Neural cell (in vitro differentiated cells): ENCODE measurements at regions not wholly inside any gene's neighbourhood (a gene's known extent, or its start where the extent isn't known, plus 50 kb on each side); places are given as distances from the start of the nearest gene placed in this dataset.

Experiments
- H2AFZ ChIP-seq: fragments of 200-600, 300-800 bp; sonication (generic), shearing (Covaris generic); 2 replicates; pipeline ENCODE4 v1.6.0; 2014; ENCODE audit warnings: low read depth, mild to moderate bottlenecking, antibody characterized with exemption, low read length, moderate library complexity
- H3F3A ChIP-seq: fragments of 200-600 bp; shearing (Covaris generic); 2 replicates; pipeline ENCODE4 v1.6.1; 2016; ENCODE audit warnings: mild to moderate bottlenecking, moderate library complexity, mixed read lengths, antibody characterized with exemption, low read length; ENCODE audit not compliant: insufficient read depth, poor library complexity, severe bottlenecking
- H3K27ac ChIP-seq: fragments of 200-600, 300-800 bp; sonication (generic), shearing (Covaris generic); 2 replicates; pipeline ENCODE4 v1.5.1; 2014; ENCODE audit warnings: mild to moderate bottlenecking, low read length, moderate library complexity
- H3K27me3 ChIP-seq: fragments of 300-800, 200-600 bp; sonication (generic), shearing (Covaris generic); 2 replicates; pipeline ENCODE4 v1.6.0; 2014; ENCODE audit warnings: mild to moderate bottlenecking, low read depth, low read length, moderate library complexity; ENCODE audit not compliant: insufficient read depth
- H3K36me3 ChIP-seq: fragments of 300-800, 200-600 bp; sonication (generic), shearing (Covaris generic); 2 replicates; pipeline ENCODE4 v1.5.1; 2014; ENCODE audit warnings: mild to moderate bottlenecking, antibody characterized with exemption, low read length, moderate library complexity; ENCODE audit not compliant: insufficient read depth
- H3K4me2 ChIP-seq: fragments of 300-800, 200-600 bp; sonication (generic), shearing (Covaris generic); 2 replicates; pipeline ENCODE4 v1.6.0; 2014; ENCODE audit warnings: mild to moderate bottlenecking, low read length
- H3K4me3 ChIP-seq: fragments of 300-800, 200-600 bp; sonication (generic), shearing (Covaris generic); 2 replicates; pipeline ENCODE4 v1.5.1; 2014; ENCODE audit warnings: mild to moderate bottlenecking, low read length, moderate library complexity
- H3K79me2 ChIP-seq: fragments of 200-600 bp; shearing (Covaris generic); replicated peaks from 2 replicates; pipeline ENCODE4 v1.6.0; 2014; ENCODE audit warnings: mild to moderate bottlenecking, low read length, moderate library complexity; ENCODE audit not compliant: insufficient read depth
- H3K9ac ChIP-seq: fragments of 300-800, 200-600 bp; sonication (generic), shearing (Covaris generic); 2 replicates; pipeline ENCODE4 v1.6.1; 2016; ENCODE audit warnings: mild to moderate bottlenecking, low read length, mixed read lengths
- H3K9me2 ChIP-seq: fragments of 200-600 bp; shearing (Covaris generic); 2 replicates; pipeline ENCODE4 v1.6.1; 2016; ENCODE audit warnings: mild to moderate bottlenecking, low read length, mixed read lengths; ENCODE audit not compliant: insufficient read depth
- H3K9me3 ChIP-seq: fragments of 200-600, 300-800 bp; sonication (generic), shearing (Covaris generic); 2 replicates; pipeline ENCODE4 v1.6.1; 2016; ENCODE audit warnings: mild to moderate bottlenecking, mixed run types, low read length, moderate library complexity, mixed read lengths
- H4K20me1 ChIP-seq: fragments of 200-600 bp; shearing (Covaris generic); 2 replicates; pipeline ENCODE4 v1.6.1; 2016; ENCODE audit warnings: mild to moderate bottlenecking, mixed run types; ENCODE audit not compliant: insufficient read depth
- CTCF ChIP-seq: fragments of 450-650 bp; IDR thresholded peaks from 2 replicates; pipeline ENCODE4 v1.5.1; 2014; ENCODE audit warnings: antibody characterized with exemption, mild to moderate bottlenecking, moderate library complexity; ENCODE audit not compliant: poor library complexity, severe bottlenecking
- EP300 ChIP-seq: fragments of 450-650 bp; conservative IDR thresholded peaks from 2 replicates; pipeline ENCODE4 v1.6.1; 2014; ENCODE audit warnings: antibody characterized with exemption, mild to moderate bottlenecking, moderate library complexity; ENCODE audit not compliant: poor library complexity, severe bottlenecking
- EZH2 ChIP-seq: fragments of 200-600, 300-800 bp; shearing (Covaris generic), sonication (generic); IDR thresholded peaks from 2 replicates; pipeline ENCODE4 v1.6.1; 2014; ENCODE audit warnings: antibody characterized with exemption, low read length, borderline replicate concordance, mild to moderate bottlenecking; ENCODE audit not compliant: insufficient read depth, poor library complexity, severe bottlenecking
- MXI1 ChIP-seq: fragments of 450-650 bp; conservative IDR thresholded peaks from 2 replicates; pipeline ENCODE4 v1.6.1; 2014; ENCODE audit warnings: antibody characterized with exemption, mild to moderate bottlenecking; ENCODE audit not compliant: poor library complexity, severe bottlenecking
- POLR2AphosphoS5 ChIP-seq: IDR thresholded peaks from 2 replicates; pipeline ENCODE4 v1.6.1; 2012
- RAD21 ChIP-seq: fragments of 450-650 bp; conservative IDR thresholded peaks from 2 replicates; pipeline ENCODE4 v1.6.1; 2014; ENCODE audit warnings: antibody characterized with exemption, mild to moderate bottlenecking, moderate library complexity
- REST ChIP-seq: IDR thresholded peaks from 2 replicates; pipeline ENCODE4 v1.6.1; 2012; ENCODE audit warnings: borderline replicate concordance
- SMC3 ChIP-seq: fragments of 450-650 bp; conservative IDR thresholded peaks from 2 replicates; pipeline ENCODE4 v1.6.1; 2014; ENCODE audit warnings: antibody characterized with exemption, mild to moderate bottlenecking, moderate library complexity; ENCODE audit not compliant: poor library complexity
- TAF1 ChIP-seq: IDR thresholded peaks from 2 replicates; pipeline ENCODE4 v1.6.1; 2012; ENCODE audit warnings: low read depth

- no peaks in the 10 kb centered on the region for H4K20me1 ChIP-seq
- H3K36me3 ChIP-seq, result no peaks in the 10 kb centered on the region
- H3F3A ChIP-seq, result no peaks in the 10 kb centered on the region
- no peaks in the 10 kb centered on the region for H3K9me2 ChIP-seq
- H3K4me3 ChIP-seq, result no peak overlapping the region
- no peak for TF ChIP-seq POLR2AphosphoS5
- TF ChIP-seq MXI1, result no peak
- no peak for TF ChIP-seq EP300
- no peak for TF ChIP-seq SMC3
- TF ChIP-seq EZH2, result no peak
- no peak for TF ChIP-seq TAF1
- TF ChIP-seq RAD21, result no peak
- no peak for TF ChIP-seq REST
- no peak for TF ChIP-seq CTCF
- no peaks in the 10 kb centered on the region for H3K79me2 ChIP-seq
- no peak overlapping the region for H3K4me2 ChIP-seq
- H3K9ac ChIP-seq, result no peak overlapping the region
- H3K27me3 ChIP-seq, result no peaks in the 10 kb centered on the region
- no peaks in the 10 kb centered on the region for H3K9me3 ChIP-seq
- no peak overlapping the region for H3K27ac ChIP-seq
- no peak overlapping the region for H2AFZ ChIP-seq
Measured at GRCh38 chr10:65024886-65025285, 1503.7 kb downstream of the REEP3 start.

- no peaks in the 10 kb centered on the region for H3K79me2 ChIP-seq
- TF ChIP-seq RAD21 (no peak), REST (no peak), EP300 (no peak), TAF1 (no peak), CTCF (no peak), SMC3 (no peak), MXI1 (no peak), EZH2 (no peak), POLR2AphosphoS5 (no peak)
- H3K9me3 ChIP-seq, result no peaks in the 10 kb centered on the region
- no peaks in the 10 kb centered on the region for H3F3A ChIP-seq
- H3K36me3 ChIP-seq, result no peaks in the 10 kb centered on the region
- H3K4me2 ChIP-seq, result no peak overlapping the region
- H3K27ac ChIP-seq, result no peak overlapping the region
- no peaks in the 10 kb centered on the region for H3K9me2 ChIP-seq
- H2AFZ ChIP-seq, result no peak overlapping the region
- no peaks in the 10 kb centered on the region for H4K20me1 ChIP-seq
- no peak overlapping the region for H3K4me3 ChIP-seq
- H3K27me3 ChIP-seq, result no peaks in the 10 kb centered on the region
- H3K9ac ChIP-seq, result no peak overlapping the region
Measured at GRCh38 chr10:65030263-65030662, 1509.1 kb downstream of the REEP3 start.
